Activated CD4-positive, CD25-positive, alpha-beta regulatory T cell treated with anti-CD3 and anti-CD28 coated beads, Interleukin-2, amount 50 U/mL, for 24 hours (primary cell): ENCODE measurements at regions not wholly inside any gene's neighbourhood (a gene's known extent, or its start where the extent isn't known, plus 50 kb on each side); places are given as distances from the start of the nearest gene placed in this dataset.

Experiments used
- ATAC-seq, 2 donors: fragments of 150-1000 bp; cut with Tn5 transposase; one replicate each; pipeline ENCODE4 v1.10.0; 2021; ENCODE audit warnings: mild to moderate bottlenecking in 1 of 2, moderate library complexity in 1 of 2

GRCh38 chr6:156559162-156559690, 218.0 kb upstream of the ARID1B start:
- ATAC-seq, result no peak

DNA sequence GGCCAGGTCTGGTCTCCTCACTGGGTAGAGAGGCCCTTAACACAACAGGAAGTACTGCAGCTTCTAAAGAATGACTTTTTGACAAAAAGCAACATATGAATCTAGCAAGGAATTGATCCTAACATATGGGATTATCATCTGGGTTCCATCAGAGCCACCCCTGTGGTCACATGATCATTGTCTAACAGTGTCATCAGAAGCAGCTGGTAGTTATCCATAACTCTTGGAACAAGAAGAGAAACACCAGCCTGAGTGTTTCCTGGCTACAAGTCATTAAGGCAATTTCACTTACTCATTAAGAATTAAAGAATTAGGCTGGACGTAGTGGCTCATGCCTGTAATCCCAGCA, 219.3 kb upstream of the ARID1B start:
- no peak for ATAC-seq

- no peak for ATAC-seq
These were observed 219.8 kb upstream of the ARID1B start for GRCh38 chr6:156557251-156557910.

- ATAC-seq, result no peak
These were observed 220.4 kb upstream of the ARID1B start for GRCh38 chr6:156556811-156557210.

- ATAC-seq, result no peak
These were observed 222.1 kb upstream of the ARID1B start for GRCh38 chr6:156555116-156555515.

DNA sequence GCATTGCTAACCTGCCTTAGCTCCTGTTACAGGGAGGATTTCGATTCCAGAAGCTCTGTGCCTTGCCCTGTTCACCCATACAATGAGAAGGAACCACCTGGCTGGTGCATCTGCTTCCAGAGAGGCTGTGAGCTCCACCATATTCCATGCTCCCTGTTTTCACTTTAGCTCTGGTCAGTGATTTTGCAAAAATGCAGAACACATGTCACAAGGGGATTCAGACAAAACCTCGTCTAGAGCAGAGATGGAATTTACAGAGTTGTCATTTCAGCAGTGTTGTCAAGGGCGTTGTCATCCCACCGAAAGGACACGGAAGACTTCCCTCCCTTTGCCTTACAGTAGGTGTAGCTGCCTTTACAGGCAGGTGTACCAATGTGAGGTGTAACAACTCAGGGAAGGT, 223.0 kb upstream of the ARID1B start:
- no peak for ATAC-seq

DNA sequence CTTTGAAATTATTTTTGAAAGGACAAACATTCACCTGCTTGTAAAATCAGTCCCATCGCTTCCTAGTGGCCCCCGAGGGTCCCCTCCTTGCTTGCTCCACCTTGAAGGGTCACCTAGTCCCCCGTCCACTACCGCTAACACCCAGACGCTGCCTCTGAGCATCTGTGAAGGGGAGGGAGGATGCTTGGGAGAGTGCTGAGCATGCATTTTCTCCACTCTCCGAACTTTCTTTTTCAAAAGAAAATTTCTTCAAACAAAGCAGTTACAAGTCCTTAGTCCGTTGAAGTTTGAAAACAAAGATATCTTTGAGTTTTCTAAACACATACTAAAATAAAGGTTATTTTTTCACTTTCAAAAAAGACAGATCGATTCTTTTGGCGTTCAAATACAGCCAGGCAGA, 224.3 kb upstream of the ARID1B start:
- no peak for ATAC-seq

DNA sequence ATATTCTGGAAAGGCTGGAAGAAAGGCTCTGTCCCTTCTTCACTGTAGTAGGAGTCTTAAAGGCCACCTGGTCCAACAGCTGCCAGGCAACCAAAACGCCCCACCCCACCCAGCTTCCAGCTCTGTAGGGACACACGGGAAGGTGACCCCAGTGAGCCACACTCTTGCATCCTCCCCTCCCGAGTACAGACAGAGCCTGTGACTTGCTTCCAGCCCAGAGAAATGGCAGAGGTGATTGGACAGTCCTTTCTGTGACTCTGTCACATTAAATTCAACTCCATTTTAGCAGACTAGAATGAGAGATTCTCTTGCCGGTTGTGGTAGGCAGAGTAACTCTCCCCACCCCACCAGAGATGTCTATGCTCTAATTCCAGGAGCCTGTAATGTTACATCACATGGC, 226.2 kb upstream of the ARID1B start:
- no peak for ATAC-seq

DNA sequence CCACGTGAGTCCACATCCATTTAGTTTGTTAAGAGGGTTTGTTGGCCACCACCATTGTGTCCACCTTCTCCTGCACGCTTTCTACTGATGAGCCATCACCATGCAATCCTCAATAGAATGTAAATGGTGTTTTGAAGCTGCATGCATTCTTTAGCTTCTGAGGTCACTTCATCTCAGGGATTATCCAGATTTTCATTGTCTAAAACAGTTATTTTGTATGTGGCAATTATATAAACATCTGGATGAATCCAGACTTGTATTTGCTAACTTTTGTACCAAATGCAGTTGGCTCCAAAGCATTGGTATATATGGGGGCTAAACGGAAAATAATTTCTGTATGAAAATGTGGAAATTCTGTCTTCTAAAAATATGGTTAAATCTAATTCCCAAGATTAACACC, 231.2 kb upstream of the ARID1B start:
- no peak for ATAC-seq

DNA sequence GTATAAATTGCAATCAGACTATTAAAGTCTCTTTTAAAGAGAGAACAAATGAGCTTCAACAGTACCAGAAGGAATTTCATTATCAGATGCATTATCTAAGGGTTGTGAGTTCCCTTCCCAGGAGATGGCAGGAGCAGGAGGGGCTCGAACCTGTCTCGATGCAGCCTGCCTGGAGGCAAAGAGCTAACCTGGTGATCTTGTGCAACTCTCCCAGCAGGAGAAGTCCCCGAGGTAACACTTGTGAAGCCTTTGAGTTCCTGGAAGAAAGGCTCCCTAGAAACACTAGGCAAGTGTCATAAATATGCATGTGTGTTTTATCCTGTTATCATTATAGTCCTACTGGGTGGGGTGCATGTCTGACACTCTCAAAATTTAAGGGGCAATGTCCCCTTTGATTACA, 232.2 kb upstream of the ARID1B start:
- ATAC-seq, result no peak

DNA sequence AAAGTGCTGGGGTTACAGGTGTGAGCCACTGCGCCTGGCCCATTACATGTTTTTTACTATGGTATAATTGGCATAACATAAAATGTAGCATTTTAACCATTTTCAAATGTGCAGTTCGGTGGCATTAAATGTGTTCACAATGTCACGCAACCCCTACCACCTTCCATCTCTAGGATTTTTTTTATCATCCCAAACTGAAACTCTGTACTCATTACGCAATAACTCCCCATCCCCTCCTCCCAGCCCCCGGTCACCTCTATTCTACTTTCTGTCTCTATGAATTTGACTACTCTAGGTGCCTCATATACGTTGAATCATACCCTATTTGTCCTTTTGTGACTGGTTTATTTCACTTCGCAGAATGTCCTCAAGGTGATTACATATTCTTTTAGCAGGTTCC, 233.1 kb upstream of the ARID1B start:
- ATAC-seq, result no peak

GRCh38 chr6:156543431-156543830, 233.7 kb upstream of the ARID1B start:
- ATAC-seq, result no peak

DNA sequence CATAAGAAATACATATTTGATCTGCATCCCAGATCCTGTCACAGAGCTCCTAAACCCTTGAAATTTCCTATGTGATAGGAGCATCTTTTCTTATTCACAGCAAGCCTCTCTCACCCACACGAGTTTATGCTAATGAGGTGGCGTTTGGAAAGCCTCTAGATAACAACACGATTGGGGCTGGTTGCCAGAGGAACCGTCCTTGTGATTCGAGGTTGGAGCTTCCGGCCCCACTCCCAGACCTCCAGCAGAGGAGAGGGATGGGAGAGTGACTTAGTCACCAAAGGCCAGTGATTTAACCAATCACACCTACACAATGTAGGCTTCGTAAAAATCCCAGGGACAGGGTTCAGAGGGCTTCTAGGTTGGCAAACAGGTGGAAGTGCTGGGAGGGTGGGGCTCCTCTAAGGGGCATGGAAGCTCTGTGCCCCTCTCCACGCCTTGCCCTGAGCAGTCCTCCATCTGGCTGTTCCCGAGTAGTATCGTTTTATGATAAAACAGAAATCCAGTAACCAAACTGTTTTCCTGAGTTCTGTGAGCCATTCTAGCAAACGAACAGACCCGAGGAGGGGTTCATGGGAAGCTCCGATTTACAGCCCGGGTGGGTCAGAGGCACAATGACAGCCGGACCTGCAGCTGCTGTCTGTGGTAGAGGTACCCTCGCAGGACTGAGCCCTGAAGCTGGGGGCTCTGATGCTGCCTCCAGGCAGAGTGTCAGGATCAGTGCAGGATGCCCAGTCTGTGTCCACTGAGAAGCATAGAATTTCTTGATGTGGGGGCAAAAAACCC, 238.1 kb upstream of the ARID1B start:
- ATAC-seq, result no peak

DNA sequence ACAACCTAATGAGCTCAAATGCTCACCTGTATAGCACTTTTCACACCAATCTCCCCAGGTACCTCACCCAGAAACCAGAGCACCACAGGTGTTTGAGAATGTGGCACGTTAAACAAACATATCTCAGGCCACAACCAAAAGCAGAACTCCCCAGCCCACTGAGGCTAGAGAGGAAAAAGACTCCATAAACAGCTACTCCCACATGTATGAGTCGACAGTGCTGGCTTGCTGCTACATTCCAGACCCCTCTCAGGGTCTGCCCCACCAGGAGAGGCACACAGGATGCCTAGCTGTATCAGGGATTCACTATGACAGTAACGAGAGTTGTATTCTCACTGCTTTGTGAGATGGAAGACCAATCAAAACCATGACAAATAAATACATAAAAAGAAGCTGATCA, 242.6 kb upstream of the ARID1B start:
- ATAC-seq, result no peak

- no peak for ATAC-seq
These were observed 243.2 kb upstream of the ARID1B start for GRCh38 chr6:156533872-156534524.

DNA sequence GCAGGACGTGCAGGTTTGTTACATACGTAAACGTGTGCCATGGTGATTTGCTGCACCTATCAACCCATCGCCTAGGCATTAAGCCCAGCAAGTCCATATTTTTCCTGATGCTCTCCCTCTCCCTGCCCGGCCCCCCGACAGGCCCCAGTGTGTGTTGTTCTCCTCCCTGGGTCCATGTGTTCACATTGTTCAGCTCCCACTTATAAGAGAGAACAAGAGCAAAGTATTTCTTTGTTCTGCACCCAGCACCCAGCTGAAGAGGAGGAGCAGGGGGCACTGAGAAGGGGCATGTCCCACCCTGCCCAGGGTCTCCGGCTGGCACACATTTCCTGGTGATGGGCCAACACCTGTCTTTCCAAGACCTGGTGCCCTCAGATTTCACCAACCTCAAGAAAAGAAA, 251.1 kb upstream of the ARID1B start:
- ATAC-seq, result no peak

DNA sequence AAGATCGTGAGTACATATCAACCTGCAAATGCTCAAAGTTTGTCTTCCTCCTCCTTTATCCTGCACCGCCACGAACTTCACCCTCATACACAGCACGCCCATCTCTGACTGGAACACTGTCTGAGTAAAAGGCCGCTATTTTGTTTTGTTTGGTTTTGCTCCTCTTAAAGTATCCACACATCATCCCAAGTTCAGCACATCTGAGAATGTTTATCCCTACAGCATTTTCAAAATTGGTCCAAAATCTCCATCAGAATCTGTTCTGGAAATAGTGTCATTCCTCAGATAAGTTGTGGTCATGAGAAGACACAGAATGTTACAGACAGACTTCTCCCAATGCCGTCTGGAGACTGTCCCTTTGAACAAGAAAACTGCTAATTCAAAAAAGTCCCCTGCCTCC, 251.6 kb upstream of the ARID1B start:
- no peak for ATAC-seq

DNA sequence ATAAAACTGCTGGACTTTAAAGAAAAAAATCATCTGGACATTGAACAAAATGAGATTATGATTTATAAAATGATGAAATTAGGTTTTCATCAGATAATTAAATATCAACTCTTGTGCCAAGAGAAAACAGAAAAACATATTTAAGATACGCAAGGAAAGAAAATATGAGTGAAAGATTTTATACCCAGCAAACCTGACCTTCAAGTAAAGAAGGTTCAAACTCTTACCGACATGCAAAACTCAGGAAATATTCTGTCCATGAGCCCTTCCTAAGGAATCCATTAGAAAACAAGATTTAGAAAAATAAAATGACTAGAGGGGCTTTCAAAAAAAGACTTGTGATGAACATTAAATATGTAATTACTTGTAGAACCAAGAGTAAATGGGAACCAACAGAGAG, 257.2 kb upstream of the ARID1B start:
- ATAC-seq, result no peak

GRCh38 chr6:156517088-156517487, 260.1 kb upstream of the ARID1B start:
- ATAC-seq, result no peak

DNA sequence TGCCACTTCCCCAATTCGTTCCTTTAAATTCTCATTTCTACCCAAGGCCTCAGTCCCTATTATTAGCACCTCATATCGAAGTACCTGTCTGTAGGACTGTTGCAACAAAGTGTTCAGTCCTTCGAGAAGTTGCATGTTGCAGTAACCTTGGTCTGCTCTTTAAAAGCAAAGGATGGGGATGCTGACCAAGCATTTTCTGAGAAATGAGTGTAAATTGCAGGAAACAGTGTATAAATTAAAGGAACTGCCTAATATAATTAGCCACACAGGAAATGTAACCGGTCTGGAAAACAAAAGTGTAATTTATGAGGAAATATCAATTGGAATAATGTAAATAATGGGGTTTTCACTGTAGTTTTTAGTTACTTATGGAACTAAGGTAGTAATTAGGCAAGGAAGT, 261.9 kb upstream of the ARID1B start:
- no peak for ATAC-seq

GRCh38 chr6:156513504-156513903, 263.7 kb upstream of the ARID1B start:
- ATAC-seq, result no peak

DNA sequence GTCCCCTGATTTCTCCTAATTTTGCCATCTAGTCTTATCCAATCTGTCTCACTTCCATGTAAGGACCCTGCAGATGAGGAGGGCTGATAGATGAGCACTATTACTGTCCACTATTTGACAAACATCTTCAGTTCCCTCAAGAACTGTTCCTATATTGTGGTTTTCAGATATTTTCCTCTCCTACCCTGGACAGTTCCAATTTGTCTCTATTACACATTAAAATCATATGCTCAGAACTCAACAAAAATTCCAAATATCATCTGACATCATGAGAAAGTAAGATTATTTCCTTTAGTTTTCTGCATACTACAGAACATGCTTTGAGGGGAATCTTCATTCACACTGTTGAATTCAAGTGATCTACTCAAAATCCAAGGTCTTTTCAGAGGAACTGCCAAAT, 265.6 kb upstream of the ARID1B start:
- no peak for ATAC-seq

GRCh38 chr6:156511051-156511450, 266.1 kb upstream of the ARID1B start:
- ATAC-seq, result no peak

DNA sequence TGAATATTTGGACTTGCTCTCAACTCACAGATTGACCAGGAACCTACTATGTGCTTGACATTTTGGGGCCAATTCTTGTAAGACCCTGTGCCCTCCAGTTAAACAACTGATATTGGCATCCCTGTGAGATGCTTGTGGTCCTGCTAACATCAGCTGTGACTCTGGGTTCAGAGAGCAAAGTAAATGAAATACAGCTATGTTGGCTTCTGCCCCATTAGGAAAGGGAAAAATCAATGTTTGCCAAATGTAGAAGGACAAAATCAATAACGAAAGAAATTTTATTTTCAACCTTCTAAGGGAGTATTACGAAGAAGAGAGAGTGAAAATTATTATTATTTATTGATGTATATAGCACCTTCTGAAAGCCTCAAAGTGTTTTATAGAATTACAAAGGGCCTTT, 266.9 kb upstream of the ARID1B start:
- ATAC-seq, result no peak
